Fibroblast of lung (primary cell): ENCODE measurements at regions not wholly inside any gene's neighbourhood (a gene's known extent, or its start where the extent isn't known, plus 50 kb on each side); places are given as distances from the start of the nearest gene placed in this dataset.

Experiments used
- DNase-seq, 2 donors: peaks; one replicate each; pipeline versions ENCODE4 v3.0.0 to v3.0.0-alpha.2; 2010; ENCODE audit warnings: low read depth in 2 of 2
- H2AFZ ChIP-seq: 2 replicates; pipeline ENCODE4 v1.5.1; 2012; ENCODE audit warnings: low read length, control low read depth, inconsistent platforms
- H3K27ac ChIP-seq: 2 replicates; pipeline ENCODE4 v1.5.1; 2011; ENCODE audit warnings: low read length, control low read depth; ENCODE audit not compliant: insufficient read depth
- H3K27me3 ChIP-seq: 2 replicates; pipeline ENCODE4 v1.5.1; 2011; ENCODE audit warnings: mild to moderate bottlenecking, low read length; ENCODE audit not compliant: control insufficient read depth, insufficient read depth
- H3K36me3 ChIP-seq: 2 replicates; pipeline ENCODE4 v1.5.1; 2011; ENCODE audit warnings: low read length; ENCODE audit not compliant: control insufficient read depth, insufficient read depth
- H3K4me1 ChIP-seq: 2 replicates; pipeline ENCODE4 v1.5.1; 2011; ENCODE audit warnings: low read length; ENCODE audit not compliant: control insufficient read depth, insufficient read depth; ENCODE audit errors: extremely low read depth
- H3K4me2 ChIP-seq: 2 replicates; pipeline ENCODE4 v1.5.1; 2011; ENCODE audit warnings: low read length, control low read depth; ENCODE audit not compliant: insufficient read depth; ENCODE audit errors: extremely low read depth
- H3K4me3 ChIP-seq, 4 experiments: fragments of 200-600 bp in 1 of 4; sonication (generic) in 1 of 4; replicated peaks in 1 of 4; 2 replicates each; pipeline ENCODE4 v1.5.1; 2011 to 2016; ENCODE audit warnings: low read length in 4 of 4, low read depth in 3 of 4, mild to moderate bottlenecking in 3 of 4, control low read depth in 2 of 4, inconsistent platforms in 1 of 4, mixed read lengths in 1 of 4; ENCODE audit not compliant: insufficient read depth in 1 of 4; ENCODE audit errors: control extremely low read depth in 1 of 4
- H3K79me2 ChIP-seq: 2 replicates; pipeline ENCODE4 v1.5.1; 2012; ENCODE audit warnings: mild to moderate bottlenecking, low read length, inconsistent platforms; ENCODE audit not compliant: control insufficient read depth, insufficient read depth
- H3K9ac ChIP-seq: 2 replicates; pipeline ENCODE4 v1.5.1; 2011; ENCODE audit warnings: mild to moderate bottlenecking, low read length, control low read depth; ENCODE audit not compliant: insufficient read depth
- H3K9me3 ChIP-seq: 2 replicates; pipeline ENCODE4 v1.5.1; 2012; ENCODE audit warnings: low read depth, low read length; ENCODE audit not compliant: control insufficient read depth, insufficient read depth
- H4K20me1 ChIP-seq: 2 replicates; pipeline ENCODE4 v1.5.1; 2011; ENCODE audit warnings: low read length; ENCODE audit not compliant: control insufficient read depth, insufficient read depth; ENCODE audit errors: extremely low read depth
- CTCF ChIP-seq, 2 donors: IDR thresholded peaks in 1 of 2; conservative IDR thresholded peaks in 1 of 2; 1 replicate in 1 of 2; 2 replicates in 1 of 2; pipeline ENCODE4 v1.5.1; 2011 to 2012; ENCODE audit warnings: low read length in 2 of 2, control low read depth in 1 of 2, inconsistent platforms in 1 of 2, low read depth in 1 of 2, mild to moderate bottlenecking in 1 of 2
- EZH2 ChIP-seq: IDR thresholded peaks from 2 replicates; pipeline ENCODE4 v1.5.1; 2012; ENCODE audit warnings: low read length, control low read depth, mild to moderate bottlenecking; ENCODE audit errors: missing control alignments

GRCh38 chr2:6111781-6112261 lies 419.6 kb downstream of the SOX11 start:
- Histone ChIP-seq H2AFZ (no peak overlapping the region), H4K20me1 (no peaks in the 10 kb centered on the region), H3K4me2 (no peak overlapping the region), H3K36me3 (no peaks in the 10 kb centered on the region), H3K27me3 (no peaks in the 10 kb centered on the region), H3K4me1 (no peaks in the 10 kb centered on the region), H3K79me2 (no peaks in the 10 kb centered on the region), H3K9ac (no peak overlapping the region), H3K9me3 (no peaks in the 10 kb centered on the region), H3K4me3 (no peak overlapping the region), H3K27ac (no peak overlapping the region)
- DNase-seq, result no peak
- TF ChIP-seq EZH2, result no peak
- TF ChIP-seq CTCF (conservative IDR thresholded peaks at IDR 0.05 in 1 of 2, IDR thresholded peaks at IDR 0.05 in 1 of 2; ENCODE audit: low read depth in 1 of 2, low read length in 2 of 2), result no peak

- no peak overlapping the region for H2AFZ ChIP-seq
- H3K27me3 ChIP-seq, result no peaks in the 10 kb centered on the region
- H3K79me2 ChIP-seq, result no peaks in the 10 kb centered on the region
- TF ChIP-seq CTCF (conservative IDR thresholded peaks at IDR 0.05 in 1 of 2, IDR thresholded peaks at IDR 0.05 in 1 of 2; ENCODE audit: low read depth in 1 of 2, low read length in 2 of 2) (no peak), EZH2 (no peak)
- DNase-seq, result no peak
- no peaks in the 10 kb centered on the region for H3K4me1 ChIP-seq
- no peak overlapping the region for H3K4me3 ChIP-seq
- H3K9me3 ChIP-seq, result no peaks in the 10 kb centered on the region
- no peaks in the 10 kb centered on the region for H4K20me1 ChIP-seq
- H3K4me2 ChIP-seq, result no peak overlapping the region
- no peak overlapping the region for H3K9ac ChIP-seq
- no peaks in the 10 kb centered on the region for H3K36me3 ChIP-seq
- no peak overlapping the region for H3K27ac ChIP-seq
Measured at GRCh38 chr2:6113786-6114185, 421.6 kb downstream of the SOX11 start.

GRCh38 chr2:6127718-6128117 lies 435.5 kb downstream of the SOX11 start:
- H2AFZ ChIP-seq, result no peak overlapping the region
- no peaks in the 10 kb centered on the region for H3K27me3 ChIP-seq
- H3K9me3 ChIP-seq, result no peaks in the 10 kb centered on the region
- no peaks in the 10 kb centered on the region for H3K4me1 ChIP-seq
- H3K79me2 ChIP-seq, result no peaks in the 10 kb centered on the region
- no peaks in the 10 kb centered on the region for H4K20me1 ChIP-seq
- no peaks in the 10 kb centered on the region for H3K36me3 ChIP-seq
- no peak overlapping the region for H3K4me2 ChIP-seq
- no peak for TF ChIP-seq CTCF (conservative IDR thresholded peaks at IDR 0.05 in 1 of 2, IDR thresholded peaks at IDR 0.05 in 1 of 2; ENCODE audit: low read depth in 1 of 2, low read length in 2 of 2)
- no peak for TF ChIP-seq EZH2
- DNase-seq, result no peak
- no peak overlapping the region for H3K27ac ChIP-seq
- H3K9ac ChIP-seq, result no peak overlapping the region
- no peak overlapping the region for H3K4me3 ChIP-seq
